NCI-H1048 (cell line): ENCODE measurements at regions not wholly inside any gene's neighbourhood (a gene's known extent, or its start where the extent isn't known, plus 50 kb on each side); places are given as distances from the start of the nearest gene placed in this dataset.

ENCODE experiments used
- DNase-seq: peaks from one replicate; lab custom pipeline; 2025; lab: John Stamatoyannopoulos, UW

GRCh38 chr17:14762736-14763479, 462.0 kb downstream of the HS3ST3B1 start:
- no peak for DNase-seq

DNA sequence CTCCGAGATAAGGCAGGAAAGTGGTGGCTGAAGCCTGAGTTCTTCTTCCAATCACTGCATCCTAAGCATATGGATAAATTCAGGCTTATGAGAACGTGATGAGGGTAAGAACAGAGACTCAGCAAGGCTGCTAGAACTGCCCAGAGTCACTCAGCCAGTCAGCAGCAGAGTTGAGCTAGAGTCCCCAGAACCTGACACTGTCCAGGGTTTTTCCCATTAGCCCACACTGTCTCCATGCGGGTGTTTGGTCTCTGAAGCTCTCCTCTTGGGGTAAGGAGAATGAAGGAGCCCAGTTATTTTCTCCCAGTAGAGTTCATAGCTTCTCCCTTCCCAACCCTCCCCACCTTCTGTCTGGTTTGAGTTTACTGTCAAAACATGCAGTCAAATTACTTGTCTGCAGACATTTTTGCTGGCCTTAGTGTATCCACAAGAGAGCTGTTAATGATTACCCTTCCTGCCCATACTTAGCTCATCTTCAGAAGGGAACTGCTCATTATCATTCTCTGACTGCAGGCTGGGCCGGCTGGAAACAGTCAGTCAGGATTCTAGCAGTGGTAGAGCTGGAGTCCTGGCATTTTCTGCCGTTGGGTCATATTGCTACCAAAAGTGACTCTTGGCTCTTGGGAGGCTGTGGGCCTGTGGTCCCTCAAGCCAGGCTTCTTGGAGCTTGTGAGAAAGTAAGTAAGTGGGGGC, 460.0 kb downstream of the HS3ST3B1 start:
- no peak for DNase-seq

- DNase-seq = no peak
Measured at GRCh38 chr17:14760212-14760611, 459.3 kb downstream of the HS3ST3B1 start.

DNA sequence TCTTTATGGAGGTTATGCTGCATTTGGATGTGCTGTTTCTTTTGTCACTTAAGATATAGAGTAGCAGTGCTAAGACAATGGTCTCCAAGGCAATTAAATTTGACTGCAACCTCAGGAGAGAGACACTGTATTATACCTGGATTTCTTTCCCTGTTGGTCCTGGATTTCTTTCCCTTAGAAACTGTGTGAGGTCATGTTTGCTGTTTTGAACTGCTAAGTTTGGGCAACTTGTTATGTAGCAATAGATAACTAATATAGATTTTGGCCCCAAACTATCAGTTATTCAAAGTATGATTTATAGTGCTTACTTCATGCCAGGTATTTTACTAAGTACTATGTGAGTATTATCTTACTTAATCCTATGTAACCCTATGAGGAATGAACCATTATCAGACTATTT, 458.4 kb downstream of the HS3ST3B1 start:
- DNase-seq = no peak

DNA sequence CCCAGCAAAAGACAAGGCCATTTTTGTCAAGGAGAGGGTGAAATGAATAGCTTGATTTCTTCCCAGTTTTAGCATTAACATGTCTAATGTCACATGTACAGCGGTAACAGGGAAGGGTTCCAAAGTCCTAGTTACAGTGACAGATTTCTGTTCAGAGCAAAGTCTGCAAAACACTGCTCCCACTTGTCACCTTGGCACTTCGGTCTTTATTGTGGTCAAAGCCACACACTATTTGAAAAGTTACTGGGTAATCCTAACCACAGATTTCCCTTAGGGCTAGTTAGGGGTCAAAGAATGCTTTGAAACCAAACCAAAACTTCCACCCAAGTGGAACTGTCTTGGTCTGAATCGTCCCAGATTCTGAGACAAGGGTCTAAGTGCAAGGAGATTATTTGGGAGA, 455.6 kb downstream of the HS3ST3B1 start:
- DNase-seq = no peak

GRCh38 chr17:14755002-14755401, 454.1 kb downstream of the HS3ST3B1 start:
- DNase-seq = no peak

- DNase-seq = no peak
Measured at GRCh38 chr17:14753383-14753782, 452.5 kb downstream of the HS3ST3B1 start.

DNA sequence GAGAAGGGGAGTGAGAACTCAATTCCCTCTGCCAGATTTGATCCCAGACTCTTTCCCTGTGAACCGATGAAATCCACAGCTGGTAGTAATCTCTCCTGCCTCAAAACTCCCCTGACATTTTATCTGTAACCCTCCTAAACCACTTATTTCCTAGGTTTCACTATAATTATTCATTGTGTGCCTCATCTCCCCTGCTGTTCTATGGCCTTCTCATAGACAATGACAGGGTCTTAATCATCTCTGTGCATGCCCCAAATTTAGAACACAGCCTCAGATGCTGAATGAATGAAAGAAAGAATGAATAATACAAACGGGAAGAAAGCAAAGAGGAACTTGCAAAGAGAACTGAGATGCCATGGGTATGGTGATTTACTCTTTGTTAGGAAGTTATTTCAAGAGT, 451.1 kb downstream of the HS3ST3B1 start:
- no peak for DNase-seq

GRCh38 chr17:14750866-14751265, 450.0 kb downstream of the HS3ST3B1 start:
- no peak for DNase-seq

DNA sequence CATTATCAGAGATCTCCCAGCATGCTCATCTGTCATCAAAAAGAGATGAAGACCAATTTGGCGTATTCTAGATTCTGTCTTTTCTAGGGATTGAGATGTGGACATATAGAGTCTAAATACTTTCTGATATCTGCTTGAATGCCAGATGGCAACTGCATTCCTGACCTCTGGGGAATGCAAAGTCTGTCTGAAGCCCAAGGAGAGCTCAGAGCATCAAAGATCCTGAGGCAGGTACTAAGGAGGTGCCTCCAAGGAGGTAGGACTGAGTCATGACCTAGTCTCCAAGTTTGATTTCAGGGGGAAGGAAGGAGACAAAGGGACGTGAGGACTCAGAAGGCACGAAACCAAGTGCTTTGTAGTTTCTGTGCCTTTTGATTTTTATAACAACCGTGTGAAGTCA, 448.4 kb downstream of the HS3ST3B1 start:
- DNase-seq = no peak

DNA sequence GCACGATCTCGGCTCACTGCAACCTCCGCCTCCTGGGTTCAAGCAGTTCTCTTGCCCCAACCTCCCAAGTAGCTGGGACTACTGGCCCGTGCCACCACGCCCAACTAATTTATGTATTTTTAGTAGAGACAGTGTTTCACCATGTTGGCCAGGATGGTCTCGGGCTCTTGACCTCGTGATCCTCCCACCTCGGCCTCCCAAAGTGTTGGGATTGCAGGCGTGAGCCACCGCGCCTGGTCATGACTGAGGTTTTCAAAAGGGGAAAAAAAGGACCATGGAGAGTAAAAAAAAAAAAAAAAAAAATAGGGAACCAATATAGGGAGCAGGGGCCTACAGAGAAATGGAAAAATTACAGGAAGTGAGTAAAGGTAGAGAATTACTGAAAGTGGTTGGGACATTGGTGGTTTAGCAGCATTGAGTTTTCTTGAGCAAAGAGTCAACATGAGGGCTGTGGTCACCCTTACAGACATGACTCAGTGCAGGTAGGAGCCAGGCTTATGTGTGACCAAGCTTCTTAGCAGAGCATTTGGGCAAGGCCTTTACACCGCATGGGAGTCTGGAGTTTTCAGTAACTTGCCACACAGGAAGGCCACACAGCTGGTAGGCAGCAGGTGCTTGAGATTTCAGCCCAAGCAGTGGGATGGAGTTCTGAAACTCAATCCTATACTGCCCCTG, 447.3 kb downstream of the HS3ST3B1 start:
- DNase-seq = no peak

- no peak for DNase-seq
Measured at GRCh38 chr17:14747603-14747950, 446.7 kb downstream of the HS3ST3B1 start.

DNA sequence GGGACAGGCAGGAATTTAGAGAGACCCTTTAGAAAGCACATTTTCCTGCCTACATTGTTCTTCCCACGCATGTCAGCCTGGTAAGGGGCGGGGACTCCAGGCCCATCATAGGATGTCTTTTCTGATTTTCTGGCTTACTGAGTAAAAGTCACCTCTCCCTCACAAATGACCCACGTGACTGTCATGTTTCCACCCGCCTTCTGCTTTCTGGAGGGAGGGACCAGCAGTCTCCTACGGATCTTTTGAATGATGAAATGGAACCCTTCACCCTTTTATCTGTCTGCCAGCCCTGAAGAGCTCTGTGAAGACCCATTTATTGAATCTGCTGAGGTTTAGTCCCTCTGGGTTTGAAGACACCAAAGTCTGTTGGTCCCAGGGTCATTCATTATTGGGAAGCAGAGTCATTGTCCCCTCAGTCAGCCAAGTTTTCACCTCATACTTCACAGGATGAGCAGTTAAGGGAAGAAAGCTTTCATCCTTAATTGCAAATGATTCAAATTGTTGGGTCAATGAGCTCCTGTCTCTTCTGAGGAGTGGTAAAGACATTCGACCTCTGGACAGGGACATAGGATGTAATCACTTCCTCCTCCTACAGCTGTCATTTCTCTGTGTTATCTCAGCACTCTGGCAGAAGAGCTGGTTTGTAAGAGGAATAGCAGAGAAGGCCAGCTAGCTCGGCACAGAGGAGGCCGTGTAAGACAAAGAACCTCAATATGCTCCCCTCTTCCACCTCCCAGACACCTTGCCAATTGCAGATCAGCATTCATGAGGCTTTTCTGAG, 446.1 kb downstream of the HS3ST3B1 start:
- no peak for DNase-seq

- DNase-seq = no peak
Measured at GRCh38 chr17:14745541-14745940, 444.7 kb downstream of the HS3ST3B1 start.

DNA sequence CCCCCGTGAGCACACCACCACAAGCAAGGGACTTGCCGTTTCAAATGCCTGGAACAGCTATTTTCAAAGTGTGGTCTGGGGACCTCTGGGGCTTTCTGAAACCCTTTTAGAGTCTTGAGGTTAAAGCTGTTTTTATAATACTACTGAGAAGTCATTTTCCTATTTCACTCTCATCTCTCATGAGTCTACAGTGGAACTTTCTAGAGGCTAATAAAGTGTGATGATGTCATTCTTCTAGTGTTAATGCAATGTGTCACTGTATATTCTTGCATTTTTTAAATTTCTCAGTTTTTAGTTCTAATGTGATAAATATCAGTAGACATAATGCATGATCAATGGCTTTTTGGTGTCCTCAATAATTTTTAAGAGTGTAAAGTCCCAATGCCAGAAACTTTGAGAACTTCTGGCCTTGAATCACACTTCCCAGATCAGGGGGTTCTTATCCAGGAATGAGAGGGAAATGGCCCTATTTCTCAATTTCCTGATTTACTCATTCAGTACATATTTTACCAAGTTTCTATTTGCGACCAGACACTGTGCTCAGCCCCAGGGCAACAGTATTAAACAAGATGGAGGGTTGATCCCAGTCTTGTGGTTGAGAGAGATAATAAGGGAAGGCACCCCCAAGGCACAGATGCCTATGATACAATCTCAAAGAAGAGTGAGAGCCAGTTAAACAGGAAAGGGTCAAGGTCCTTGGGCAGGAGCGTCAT, 444.0 kb downstream of the HS3ST3B1 start:
- DNase-seq = no peak

- no peak for DNase-seq
Measured at GRCh38 chr17:14741491-14741890, 440.6 kb downstream of the HS3ST3B1 start.

DNA sequence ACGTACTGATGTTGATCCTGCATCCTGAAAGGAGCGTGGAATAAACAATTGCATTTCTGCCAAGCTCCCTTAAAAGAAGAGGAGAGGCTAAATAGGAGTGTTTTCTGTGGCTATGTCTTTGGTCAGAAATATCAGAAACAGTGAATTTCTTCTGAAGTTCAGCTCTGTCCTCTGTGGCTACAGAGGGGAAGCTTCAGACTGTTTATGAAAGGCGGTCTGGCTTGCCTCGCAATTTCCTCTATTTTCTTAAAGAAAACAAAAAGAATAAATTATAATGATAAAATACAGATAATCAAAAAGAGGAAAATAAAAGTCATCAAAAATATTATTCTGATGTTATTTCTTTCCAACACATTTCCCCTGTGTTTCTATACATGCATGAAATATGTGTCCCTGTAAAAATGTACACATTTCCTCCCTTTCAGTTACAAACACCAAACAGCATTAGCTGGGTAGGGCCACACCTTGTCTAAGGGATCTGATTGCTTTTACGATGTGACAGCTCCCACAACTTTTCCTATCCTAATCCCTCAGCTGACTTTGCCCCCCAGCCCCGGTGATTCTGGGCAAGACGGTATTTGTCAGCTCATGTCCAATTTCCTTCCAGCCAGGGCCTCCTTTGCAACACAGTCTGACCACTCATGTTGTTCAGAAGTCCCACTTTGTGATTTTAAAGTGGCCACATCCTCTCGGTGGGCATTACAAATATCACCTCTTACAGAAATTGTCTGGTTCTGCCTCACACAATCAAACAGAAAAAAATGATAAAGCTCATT, 439.0 kb downstream of the HS3ST3B1 start:
- no peak for DNase-seq

GRCh38 chr17:14738652-14738988, 437.7 kb downstream of the HS3ST3B1 start:
- no peak for DNase-seq

GRCh38 chr17:14737984-14738651, 437.2 kb downstream of the HS3ST3B1 start:
- DNase-seq = no peak

GRCh38 chr17:14736631-14737030, 435.8 kb downstream of the HS3ST3B1 start:
- no peak for DNase-seq

GRCh38 chr17:14733376-14733775, 432.5 kb downstream of the HS3ST3B1 start:
- no peak for DNase-seq
